Glomerular visceral epithelial cell (primary cell): ENCODE measurements at regions not wholly inside any gene's neighbourhood (a gene's known extent, or its start where the extent isn't known, plus 50 kb on each side); places are given as distances from the start of the nearest gene placed in this dataset.
"Not testable (repeated sequence)": the region's sequence is repeated elsewhere in the genome, so short reads cannot be mapped to it uniquely, and the experiment has no call there.

Source experiments
- DNase-seq: peaks from one replicate; pipeline ENCODE4 v3.0.0-alpha.2; 2016; ENCODE audit errors: extremely low spot score

GRCh38 chr6:110558575-110558974 is 82.2 kb upstream of the SLC22A16 start:
- DNase-seq: no peak

- DNase-seq: no peak
Measured at GRCh38 chr6:110557199-110557598, 80.8 kb upstream of the SLC22A16 start.

GRCh38 chr6:110556317-110557110 is 80.1 kb upstream of the SLC22A16 start:
- no peak for DNase-seq

GRCh38 chr6:110554966-110555460 is 78.6 kb upstream of the SLC22A16 start:
- no peak for DNase-seq

- no peak for DNase-seq
Measured at GRCh38 chr6:110554441-110554840, 78.0 kb upstream of the SLC22A16 start.

- DNase-seq: no peak
Measured at GRCh38 chr6:110552901-110553641, 76.7 kb upstream of the SLC22A16 start.

- DNase-seq: no peak
Measured at GRCh38 chr6:110552076-110552475, 75.7 kb upstream of the SLC22A16 start.

- no peak for DNase-seq
Measured at GRCh38 chr6:110551088-110551487, 74.7 kb upstream of the SLC22A16 start.

- no peak for DNase-seq
Measured at GRCh38 chr6:110550353-110550752, 73.9 kb upstream of the SLC22A16 start.

- DNase-seq: no peak
Measured at GRCh38 chr6:110549277-110549676, 72.9 kb upstream of the SLC22A16 start.

GRCh38 chr6:110548110-110548847 is 71.9 kb upstream of the SLC22A16 start:
- no peak for DNase-seq

GRCh38 chr6:110547266-110547964 is 71.0 kb upstream of the SLC22A16 start:
- DNase-seq: peak; percentile 37

GRCh38 chr6:110545081-110545872 is 68.9 kb upstream of the SLC22A16 start:
- no peak for DNase-seq

GRCh38 chr6:110544472-110544871 is 68.1 kb upstream of the SLC22A16 start:
- DNase-seq: no peak

GRCh38 chr6:110543106-110543505 is 66.7 kb upstream of the SLC22A16 start:
- DNase-seq: peak; percentile 52

- no peak for DNase-seq
Measured at GRCh38 chr6:110542311-110543024, 66.1 kb upstream of the SLC22A16 start.

GRCh38 chr6:110541701-110542309 is 65.4 kb upstream of the SLC22A16 start:
- DNase-seq: peak; percentile 26

- not testable (repeated sequence) for DNase-seq
Measured at GRCh38 chr6:110539277-110540019, 63.0 kb upstream of the SLC22A16 start.
